IMR-90 (cell line): ENCODE measurements at regions not wholly inside any gene's neighbourhood (a gene's known extent, or its start where the extent isn't known, plus 50 kb on each side); places are given as distances from the start of the nearest gene placed in this dataset.

ENCODE experiments used
- ATAC-seq: fragments of 200-7000 bp; cut with Tn5 transposase; 2 replicates; pipeline ENCODE4 v1.9.1; 2020; ENCODE audit warnings: low read depth, mild to moderate bottlenecking, moderate library complexity
- BruUV-seq: library from RNA; stranded (reverse); fragments of 400-500 nt; replicated peaks from 2 replicates; lab custom pipeline; 2021; lab: Mats Ljungman, UMichigan
- CTCF ChIA-PET: fragments of 300-600 bp; formaldehyde crosslinking; extraction: SDS; loops from one replicate; lab custom pipeline; 2021; ENCODE audit warnings: antibody characterized with exemption; lab: Yijun Ruan, JAX
- POLR2A ChIA-PET: fragments of 300-600 bp; sonication (Branson Sonifier 250); formaldehyde crosslinking; loops from one replicate; lab custom pipeline; 2022; ENCODE audit warnings: antibody characterized with exemption; ENCODE audit not compliant: unreplicated experiment; lab: Charles Lee
- DNase-seq: peaks from one replicate; pipeline ENCODE4 v3.0.0; 2013
- H2AFZ ChIP-seq: replicated peaks from 2 replicates; pipeline ENCODE3; 2013; ENCODE audit warnings: low read length, mild to moderate bottlenecking; ENCODE audit not compliant: poor library complexity
- H2AK5ac ChIP-seq: 2 replicates; pipeline ENCODE4 v1.6.1; 2013; ENCODE audit warnings: low read depth, low read length, inconsistent platforms
- H2AK9ac ChIP-seq: replicated peaks from 2 replicates; pipeline ENCODE3; 2013; ENCODE audit warnings: mild to moderate bottlenecking, low read depth, low read length, moderate library complexity; ENCODE audit not compliant: poor library complexity
- H2BK120ac ChIP-seq: 2 replicates; pipeline ENCODE4 v1.6.1; 2013; ENCODE audit warnings: low read depth, low read length, inconsistent platforms
- H2BK15ac ChIP-seq: 3 replicates; pipeline ENCODE4 v1.6.1; 2013; ENCODE audit warnings: low read depth, low read length, inconsistent platforms
- H2BK20ac ChIP-seq: 2 replicates; pipeline ENCODE4 v1.6.1; 2013; ENCODE audit warnings: low read depth, mild to moderate bottlenecking, inconsistent platforms, low read length, moderate library complexity
- H2BK5ac ChIP-seq: 2 replicates; pipeline ENCODE4 v1.6.1; 2013; ENCODE audit warnings: mild to moderate bottlenecking, low read depth, low read length, inconsistent platforms; ENCODE audit not compliant: poor library complexity, severe bottlenecking
- H3K14ac ChIP-seq: replicated peaks from 2 replicates; pipeline ENCODE4 v1.6.1; 2013; ENCODE audit warnings: low read depth, low read length, inconsistent platforms
- H3K18ac ChIP-seq: 2 replicates; pipeline ENCODE4 v1.6.1; 2013; ENCODE audit warnings: low read depth, low read length, control low read depth
- H3K23ac ChIP-seq: 2 replicates; pipeline ENCODE4 v1.6.1; 2013; ENCODE audit warnings: low read depth, low read length, inconsistent platforms
- H3K27ac ChIP-seq: 2 replicates; pipeline ENCODE4 v1.5.1; 2013; ENCODE audit warnings: mild to moderate bottlenecking, control low read depth, low read length; ENCODE audit not compliant: insufficient read depth
- H3K27me3 ChIP-seq: 2 replicates; pipeline ENCODE4 v1.6.1; 2013; ENCODE audit warnings: low read length; ENCODE audit not compliant: control insufficient read depth, insufficient read depth
- H3K36me3 ChIP-seq: 2 replicates; pipeline ENCODE4 v1.6.1; 2013; ENCODE audit warnings: low read length, mixed read lengths; ENCODE audit not compliant: control insufficient read depth, insufficient read depth
- H3K4ac ChIP-seq: 2 replicates; pipeline ENCODE4 v1.6.1; 2013; ENCODE audit warnings: low read depth, low read length, inconsistent platforms
- H3K4me1 ChIP-seq: 2 replicates; pipeline ENCODE4 v1.6.1; 2013; ENCODE audit warnings: low read length, mixed read lengths; ENCODE audit not compliant: control insufficient read depth, insufficient read depth
- H3K4me2 ChIP-seq: 2 replicates; pipeline ENCODE4 v1.6.1; 2013; ENCODE audit warnings: low read depth, mild to moderate bottlenecking, control low read depth, low read length, moderate library complexity
- H3K4me3 ChIP-seq: 2 replicates; pipeline ENCODE4 v1.5.1; 2013; ENCODE audit warnings: low read depth, mild to moderate bottlenecking, control low read depth, low read length, moderate library complexity; ENCODE audit not compliant: insufficient read depth
- H3K56ac ChIP-seq: 2 replicates; pipeline ENCODE4 v1.6.1; 2013; ENCODE audit warnings: low read length, inconsistent platforms; ENCODE audit not compliant: insufficient read depth; ENCODE audit errors: extremely low read depth
- H3K79me1 ChIP-seq, 2 experiments: 2 replicates each; pipeline ENCODE4 v1.6.1; 2013; ENCODE audit warnings: low read length in 2 of 2, inconsistent platforms in 1 of 2, low read depth in 1 of 2
- H3K9ac ChIP-seq: 2 replicates; pipeline ENCODE4 v1.6.1; 2013; ENCODE audit warnings: low read depth, low read length, control low read depth
- H3K9me1 ChIP-seq: 2 replicates; pipeline ENCODE4 v1.6.1; 2013; ENCODE audit warnings: low read length, inconsistent platforms; ENCODE audit not compliant: insufficient read depth
- H3K9me3 ChIP-seq: 2 replicates; pipeline ENCODE4 v1.6.1; 2013; ENCODE audit warnings: low read length; ENCODE audit not compliant: control insufficient read depth, insufficient read depth
- H4K20me1 ChIP-seq: 2 replicates; pipeline ENCODE4 v1.6.1; 2013; ENCODE audit warnings: low read length, inconsistent platforms; ENCODE audit not compliant: insufficient read depth
- H4K5ac ChIP-seq: 2 replicates; pipeline ENCODE4 v1.6.1; 2013; ENCODE audit warnings: mild to moderate bottlenecking, low read depth, low read length, control low read depth
- H4K8ac ChIP-seq, 2 experiments: 2 replicates each; pipeline ENCODE4 v1.6.1; 2013; ENCODE audit warnings: low read depth in 2 of 2, low read length in 2 of 2, control low read depth in 1 of 2, inconsistent platforms in 1 of 2
- H4K91ac ChIP-seq: 2 replicates; pipeline ENCODE4 v1.6.1; 2013; ENCODE audit warnings: low read depth, low read length, inconsistent platforms; ENCODE audit not compliant: insufficient read depth
- BHLHE40 ChIP-seq: fragments of 150-350 bp; IDR thresholded peaks from 2 replicates; pipeline ENCODE4 v1.6.1; 2016; ENCODE audit warnings: mild to moderate bottlenecking, low read depth, low read length
- CEBPB ChIP-seq: IDR thresholded peaks from 2 replicates; pipeline ENCODE4 v1.6.1; 2012; ENCODE audit warnings: low read depth, low read length, improper control_type of control experiment
- CHD1 ChIP-seq: IDR thresholded peaks from 2 replicates; pipeline ENCODE4 v1.6.1; 2012; ENCODE audit warnings: low read depth, low read length, improper control_type of control experiment
- CTCF ChIP-seq: conservative IDR thresholded peaks from 2 replicates; pipeline ENCODE4 v1.5.1; 2012; ENCODE audit warnings: mild to moderate bottlenecking, low read depth, low read length, improper control_type of control experiment
- FOS ChIP-seq: fragments of 150-350 bp; IDR thresholded peaks from 2 replicates; pipeline ENCODE4 v1.6.1; 2016; ENCODE audit warnings: low read depth, low read length
- MAFK ChIP-seq: IDR thresholded peaks from 2 replicates; pipeline ENCODE4 v1.6.1; 2012; ENCODE audit warnings: low read depth, low read length, improper control_type of control experiment
- MAZ ChIP-seq: IDR thresholded peaks from 2 replicates; pipeline ENCODE4 v1.6.1; 2012; ENCODE audit warnings: low read depth, mild to moderate bottlenecking, low read length, improper control_type of control experiment, moderate library complexity, borderline replicate concordance
- MXI1 ChIP-seq: IDR thresholded peaks from 2 replicates; pipeline ENCODE4 v1.6.1; 2012; ENCODE audit warnings: low read depth, mild to moderate bottlenecking, low read length, moderate library complexity, borderline replicate concordance
- NFE2L2 ChIP-seq: fragments of 150-350 bp; IDR thresholded peaks from 2 replicates; pipeline ENCODE4 v1.6.1; 2016; ENCODE audit warnings: low read depth, mild to moderate bottlenecking, low read length
- POLR2A ChIP-seq: IDR thresholded peaks from 2 replicates; pipeline ENCODE4 v1.6.1; 2012; ENCODE audit warnings: mild to moderate bottlenecking, low read depth, low read length
- RAD21 ChIP-seq: IDR thresholded peaks from 2 replicates; pipeline ENCODE4 v1.6.1; 2012; ENCODE audit warnings: low read length, improper control_type of control experiment
- RCOR1 ChIP-seq: IDR thresholded peaks from 2 replicates; pipeline ENCODE4 v1.6.1; 2012; ENCODE audit warnings: mild to moderate bottlenecking, low read length, improper control_type of control experiment; ENCODE audit not compliant: insufficient replicate concordance
- RFX5 ChIP-seq: IDR thresholded peaks from 2 replicates; pipeline ENCODE4 v1.8.0; 2012; ENCODE audit warnings: low read depth, mild to moderate bottlenecking, low read length, moderate library complexity
- SMC3 ChIP-seq: fragments of 150-350 bp; IDR thresholded peaks from 2 replicates; pipeline ENCODE4 v1.6.1; 2016; ENCODE audit warnings: low read depth, mild to moderate bottlenecking, antibody characterized with exemption, low read length, moderate library complexity
- WGBS, 2 experiments: methylation state at CpG; one replicate each; pipeline versions ENCODE4 v1.1.5 to v1.1.7; 2013; ENCODE audit warnings: missing lambda C conversion rate in 2 of 2; ENCODE audit not compliant: insufficient read length in 1 of 2; ENCODE audit errors: extremely low coverage in 2 of 2; 5-methylcytosine and 5-hydroxymethylcytosine counted together
- dilution Hi-C: fragments of 300-500 bp; cut with HindIII; formaldehyde crosslinking; loops from one replicate; pipeline ENCODE4 v1.14.3; 2018; ENCODE audit warnings: low sequenced_read_pairs; ENCODE audit not compliant: unreplicated experiment
- in situ Hi-C: fragments of 300-500 bp; cut with MboI; formaldehyde crosslinking; loops from 3 replicates; pipeline ENCODE4 v1.14.3; 2019; ENCODE audit warnings: low sequenced_read_pairs, inconsistent platforms, mixed read lengths
- intact Hi-C: fragments of 100-400 bp; cut with micrococcal nuclease; formaldehyde crosslinking; loops from 2 replicates; pipeline ENCODE4 v1.10.0; 2022

GRCh38 chr3:6229778-6230410 lies 631.0 kb upstream of the GRM7 start:
- BruUV-seq = no TSS peak
- intact Hi-C loops = no loop called here

More at GRCh38 chr3:6229778-6230410, 631.0 kb upstream of the GRM7 start:
- Histone ChIP-seq H3K27me3 (no peaks in the 10 kb centered on the region), H2BK15ac (no peak overlapping the region), H3K4me3 (no peak overlapping the region), H2BK5ac (no peak overlapping the region), H3K9me1 (no peaks in the 10 kb centered on the region), H3K9me3 (peaks cover 3% of the 10 kb centered on the region; the same call in 1 of the 2 replicates), H4K20me1 (no peaks in the 10 kb centered on the region), H2AK9ac (no peak overlapping the region), H3K27ac (no peak overlapping the region), H4K8ac (no peak overlapping the region), H3K14ac (no peak overlapping the region), H3K4ac (no peak overlapping the region), H2BK20ac (no peak overlapping the region), H3K36me3 (no peaks in the 10 kb centered on the region), H3K4me1 (no peaks in the 10 kb centered on the region), H4K91ac (no peak overlapping the region), H3K23ac (no peak overlapping the region), H3K9ac (no peak overlapping the region), H2AK5ac (no peak overlapping the region), H2BK120ac (no peak overlapping the region), H3K79me1 (no peaks in the 10 kb centered on the region), H3K18ac (no peak overlapping the region), H3K56ac (no peak overlapping the region), H4K5ac (no peak overlapping the region), H2AFZ (no peak overlapping the region), H3K4me2 (no peak overlapping the region)
- TF ChIP-seq CHD1 (no peak), BHLHE40 (no peak), CTCF (no peak), MAFK (no peak), SMC3 (no peak), RAD21 (no peak), RFX5 (no peak), POLR2A (no peak), NFE2L2 (no peak), MAZ (no peak), CEBPB (no peak), RCOR1 (no peak), MXI1 (no peak), FOS (no peak)
- dilution Hi-C loops = no loop called here
- ATAC-seq = no peak
- no CpG with 5 or more reads among the region's 6 CpGs for WGBS, 2 experiments
- no peak for DNase-seq
- CTCF ChIA-PET = no interaction called here
- in situ Hi-C loops = no loop called here
- POLR2A ChIA-PET = no interaction called here
